ENCODE measurements at regions not wholly inside any gene's neighbourhood (a gene's known extent, or its start where the extent isn't known, plus 50 kb on each side); places are given as distances from the start of the nearest gene placed in this dataset.
"Not testable (repeated sequence)": the region's sequence is repeated elsewhere in the genome, so short reads cannot be mapped to it uniquely, and the experiment has no call there.

DNA sequence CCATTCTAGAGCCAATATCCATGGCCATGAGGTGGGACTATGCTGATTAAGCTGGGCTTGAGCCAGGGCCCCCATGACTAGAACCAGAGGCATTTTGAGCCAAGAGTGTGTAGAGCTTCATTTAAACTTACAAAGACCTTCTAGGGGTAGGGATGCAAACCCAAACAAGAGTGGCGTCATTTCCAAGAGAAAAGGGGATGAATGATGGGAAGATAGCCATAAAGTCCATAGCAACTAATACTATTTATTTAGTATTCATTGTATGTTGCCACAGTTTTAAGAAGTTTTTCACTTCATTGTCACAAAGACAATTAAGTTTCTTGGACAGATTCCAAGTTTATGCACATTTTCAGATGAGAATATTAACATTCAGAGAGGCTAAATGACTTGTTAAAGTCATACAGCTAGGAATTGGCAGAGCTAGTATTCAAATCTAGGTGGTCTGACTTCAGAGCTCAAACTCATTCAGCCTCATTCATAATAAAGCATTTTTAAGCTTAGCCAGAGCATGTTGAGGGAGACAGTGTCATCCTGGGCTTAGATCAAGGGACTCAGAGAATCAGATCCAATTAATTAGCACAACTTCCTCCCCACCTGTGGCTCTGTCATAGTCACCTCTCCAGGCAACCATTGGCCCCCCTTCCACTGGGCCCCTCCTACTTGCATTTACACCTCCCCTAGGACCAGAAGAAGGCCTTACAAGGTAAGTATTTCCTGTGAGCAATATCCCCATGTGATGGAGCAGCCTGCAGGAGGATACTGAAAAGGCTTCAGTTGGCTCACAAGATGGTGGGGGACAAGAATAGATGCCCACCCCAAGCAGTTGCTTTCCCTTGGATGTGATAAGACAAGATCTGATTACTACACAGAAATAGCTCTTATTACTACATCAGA, 95.0 kb upstream of the PCSK1 start:
- ATAC-seq (no peak), DNase-seq (ENCODE audit: low spot score) (no peak)
- intact Hi-C loops (cut with DNase I), result no loop called here

DNA sequence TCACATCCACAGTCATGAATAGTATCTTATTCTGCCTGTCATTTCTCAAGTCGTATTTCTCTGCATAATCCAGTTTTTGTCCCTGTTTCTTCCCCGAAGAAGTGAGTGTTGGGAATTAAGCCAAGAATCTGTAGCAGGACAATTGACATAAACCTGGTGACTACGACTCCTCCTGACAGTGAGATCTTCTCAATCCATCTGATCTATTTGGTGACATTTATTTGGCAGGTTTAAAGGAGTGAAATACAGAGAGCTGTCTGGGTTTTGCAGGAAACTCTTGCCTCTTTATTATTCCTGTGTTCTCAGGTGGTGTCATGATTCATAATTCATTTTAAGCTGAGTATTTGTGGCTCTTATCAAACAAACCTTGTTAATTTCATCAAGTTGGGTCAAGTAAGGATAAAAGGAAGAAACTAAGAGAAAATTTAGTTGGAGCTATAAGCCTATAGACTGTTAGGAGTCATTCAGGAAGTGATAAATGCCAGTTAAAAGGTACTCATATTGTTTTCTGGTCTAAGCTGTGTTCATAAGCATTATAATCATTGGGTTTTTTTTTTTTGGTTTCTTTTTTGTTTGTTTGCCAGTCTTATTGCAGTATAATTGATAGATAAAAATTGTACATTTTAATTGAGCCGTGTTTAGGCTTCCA, 95.9 kb upstream of the PCSK1 start:
- no peak for ATAC-seq
- intact Hi-C loops (cut with DNase I), result no loop called here
- no peak for DNase-seq (ENCODE audit: low spot score)

DNA sequence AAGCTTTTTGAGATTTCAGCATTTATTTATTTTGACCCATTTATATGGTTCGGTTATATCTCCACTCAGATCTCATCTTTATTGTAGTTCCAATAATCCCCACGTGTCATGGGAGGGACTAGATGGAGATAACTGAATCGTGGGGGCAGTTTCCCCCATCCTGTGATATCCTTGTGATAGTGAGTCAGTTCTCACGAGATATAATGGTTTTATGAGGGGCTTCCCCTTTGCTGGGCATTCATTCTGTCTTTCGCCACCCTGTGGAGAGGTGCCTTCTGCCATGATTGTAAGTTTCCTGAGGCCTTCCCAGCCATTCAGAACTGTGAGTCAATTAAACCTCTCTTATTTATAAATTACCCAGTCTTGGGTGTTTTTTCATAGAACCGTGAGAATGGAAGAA, 96.5 kb upstream of the PCSK1 start:
- DNase-seq (ENCODE audit: low spot score) (no peak), ATAC-seq (no peak)
- intact Hi-C loops (cut with DNase I), result no loop called here

DNA sequence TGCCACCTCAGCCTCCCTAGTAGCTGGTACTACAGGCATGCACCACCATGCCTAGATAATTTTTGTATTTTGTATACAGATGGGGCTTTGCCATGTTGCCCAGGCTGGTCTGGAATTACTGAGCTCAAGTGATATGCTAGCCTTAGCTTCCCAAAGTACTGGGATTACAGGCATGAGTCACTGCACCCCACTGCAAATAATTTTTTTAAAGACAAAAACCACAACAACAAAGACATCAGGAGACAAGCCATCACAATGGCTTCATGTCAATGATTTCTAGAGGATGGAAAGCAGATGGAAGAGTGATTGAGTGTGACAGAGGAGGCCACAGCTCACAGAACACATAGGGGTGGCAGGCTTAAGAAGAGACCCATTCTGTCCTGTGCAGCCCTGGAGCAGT, 97.9 kb upstream of the PCSK1 start:
- ATAC-seq (no peak), DNase-seq (ENCODE audit: low spot score) (no peak)
- intact Hi-C loops (cut with DNase I), result no loop called here

DNA sequence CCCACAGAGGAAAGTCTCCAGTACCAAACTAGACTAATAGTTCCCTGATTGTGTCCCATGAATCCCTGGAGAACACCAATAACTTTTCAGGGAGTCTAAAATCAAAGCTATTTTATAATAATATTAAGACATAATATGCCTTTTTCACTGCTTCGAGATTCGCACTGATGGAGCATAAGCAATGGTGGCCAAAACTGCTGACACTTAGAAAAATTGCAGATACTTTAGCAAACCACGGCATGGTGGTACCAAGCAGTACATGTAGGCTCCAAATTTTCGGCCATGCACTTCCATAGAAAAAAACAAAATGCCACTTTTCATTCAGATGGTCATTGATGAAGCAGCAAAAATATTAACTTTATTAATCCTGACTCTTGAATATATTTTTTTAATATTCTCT, 100.3 kb upstream of the PCSK1 start:
- no peak for DNase-seq (ENCODE audit: low spot score)
- no peak for ATAC-seq
- intact Hi-C loops (cut with DNase I), result no loop called here

DNA sequence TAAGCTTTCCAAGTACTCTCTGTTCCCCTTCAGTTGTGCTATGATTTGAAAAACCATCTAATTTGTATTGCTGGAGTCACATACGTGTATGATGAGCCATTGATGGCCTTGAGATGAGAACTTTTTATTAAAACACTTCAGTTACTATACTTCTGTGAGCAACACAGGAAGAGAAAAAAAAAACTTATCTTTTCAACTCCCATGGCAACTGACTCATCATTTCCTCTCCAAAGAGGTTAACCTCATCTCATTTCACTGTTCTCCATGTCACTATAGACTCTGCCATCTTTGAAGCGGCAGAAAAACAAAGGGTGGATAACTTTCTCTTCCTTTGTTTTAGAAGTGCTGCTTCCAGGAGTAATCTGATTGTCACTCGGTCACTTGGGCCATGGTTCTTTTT, 104.3 kb upstream of the PCSK1 start:
- ATAC-seq, result no peak
- no peak for DNase-seq (ENCODE audit: low spot score)
- intact Hi-C loops (cut with DNase I), result no loop called here

DNA sequence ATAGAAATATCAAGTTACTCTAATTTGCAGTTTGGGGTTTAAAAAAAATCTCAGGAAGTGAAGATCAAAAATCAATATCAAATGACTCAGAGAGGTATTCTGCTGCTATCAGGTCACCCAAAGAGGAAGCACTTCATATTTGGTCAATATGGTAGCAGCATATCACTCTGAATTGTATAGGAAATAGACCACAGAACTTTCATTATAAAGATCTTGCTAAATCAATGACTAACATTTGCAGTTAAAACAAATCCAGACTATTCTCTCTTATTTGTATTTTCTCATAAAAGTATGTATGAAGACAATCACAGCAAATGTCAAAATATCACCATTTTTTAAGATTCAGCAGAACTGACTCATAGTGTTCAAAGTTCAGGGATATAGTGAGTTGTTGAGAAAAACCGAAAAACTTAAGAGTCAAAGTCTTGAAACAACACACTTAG, 105.8 kb upstream of the PCSK1 start:
- ATAC-seq (no peak), DNase-seq (ENCODE audit: low spot score) (no peak)
- intact Hi-C loops (cut with DNase I), result no loop called here

DNA sequence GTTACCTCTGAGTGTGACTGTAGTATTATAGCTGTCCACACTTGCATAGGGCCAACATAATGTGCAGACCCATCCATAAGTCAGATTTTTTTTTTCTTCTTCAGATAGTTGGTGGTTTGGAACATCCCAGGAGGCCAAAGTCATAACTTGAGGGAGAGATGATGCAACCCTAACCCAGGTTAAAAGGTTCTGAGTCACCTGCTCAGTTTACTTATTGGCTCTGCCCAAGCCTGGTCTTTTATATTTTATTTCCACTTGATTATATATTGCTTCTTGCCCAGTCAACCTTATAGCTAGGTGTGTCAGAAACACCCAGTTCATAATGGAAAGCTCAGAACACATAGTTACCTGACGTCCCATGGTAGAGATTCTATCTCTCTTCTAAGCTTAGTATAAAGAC, 113.1 kb upstream of the PCSK1 start:
- intact Hi-C loops (cut with DNase I), result no loop called here
- ATAC-seq (no peak), DNase-seq (ENCODE audit: low spot score) (no peak)

DNA sequence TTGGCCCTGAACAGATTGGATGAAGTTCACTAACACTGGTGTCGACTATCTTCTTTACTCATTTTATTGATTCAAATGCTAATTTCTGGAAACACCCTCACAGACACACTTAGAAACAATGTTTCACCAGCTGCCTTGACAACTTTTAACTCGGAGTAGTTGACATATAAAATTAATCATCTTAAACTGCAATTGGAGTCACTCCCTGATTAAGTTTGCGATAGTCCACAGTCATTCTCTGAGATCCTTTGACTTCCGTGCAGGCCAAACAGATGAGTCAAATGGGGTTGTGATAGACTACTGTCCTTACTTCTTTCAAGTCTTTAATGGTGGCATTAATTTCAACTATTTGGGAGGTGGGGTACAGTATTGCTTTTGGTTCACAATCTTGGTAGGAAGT, 114.4 kb upstream of the PCSK1 start:
- no peak for ATAC-seq
- intact Hi-C loops (cut with DNase I), result no loop called here
- DNase-seq (ENCODE audit: low spot score), result no peak

DNA sequence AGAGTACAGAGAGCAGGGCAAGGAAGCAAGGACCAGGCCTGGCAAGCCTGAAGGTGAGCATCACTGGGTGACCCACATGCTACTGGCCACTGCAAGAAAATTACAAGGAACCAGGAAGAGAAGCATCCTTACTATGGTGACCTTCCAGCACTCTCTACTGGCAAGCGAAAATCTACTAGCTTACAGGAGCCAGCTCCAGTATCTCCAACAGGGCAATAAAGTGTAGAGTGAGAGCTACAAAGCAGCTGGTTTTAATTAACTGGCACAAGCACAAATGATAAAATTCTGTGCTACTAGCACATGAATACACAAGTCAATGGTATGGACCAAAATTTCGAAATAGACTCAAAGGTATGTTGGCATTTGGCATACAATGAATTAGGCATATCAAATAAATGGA, 113.3 kb upstream of the CAST start:
- DNase-seq (ENCODE audit: low spot score) (no peak), ATAC-seq (no peak)
- intact Hi-C loops (cut with DNase I), result no loop called here

DNA sequence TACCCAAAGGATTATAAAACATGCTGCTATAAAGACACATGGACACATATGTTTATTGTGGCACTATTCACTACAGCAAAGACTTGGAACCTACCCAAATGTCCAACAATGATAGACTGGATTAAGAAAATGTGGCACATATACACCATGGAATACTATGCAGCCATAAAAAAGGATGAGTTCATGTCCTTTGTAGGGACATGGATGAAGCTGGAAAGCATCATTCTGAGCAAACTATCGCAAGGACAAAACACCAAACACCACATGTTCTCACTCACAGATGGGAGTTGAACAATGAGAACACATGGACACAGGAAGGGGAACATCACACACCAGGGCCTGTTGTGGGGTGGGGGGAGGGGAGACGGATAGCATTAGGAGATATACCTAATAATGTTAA, 101.3 kb upstream of the CAST start:
- ATAC-seq; DNase-seq (ENCODE audit: low spot score); intact Hi-C loops (cut with DNase I): not testable (repeated sequence)

DNA sequence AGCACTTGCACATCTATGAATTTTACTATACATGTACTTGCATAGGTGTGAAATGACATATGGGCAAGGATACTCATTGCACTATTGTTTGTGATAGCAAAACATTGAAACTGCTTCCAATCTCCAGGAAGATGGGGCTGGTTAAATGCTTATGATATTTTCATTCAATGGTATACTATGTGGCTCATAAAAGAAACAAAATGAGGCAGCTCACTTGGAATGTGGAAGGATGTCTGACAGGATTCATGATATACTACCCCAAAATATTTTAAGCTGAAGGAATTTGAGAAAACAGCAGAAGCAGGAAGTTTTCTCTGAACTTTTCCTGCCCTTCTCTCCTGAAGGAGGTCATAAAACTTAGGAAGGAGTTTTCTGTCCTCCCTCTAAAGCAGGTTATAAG, 99.6 kb upstream of the CAST start:
- intact Hi-C loops (cut with DNase I), result no loop called here
- no peak for ATAC-seq
- no peak for DNase-seq (ENCODE audit: low spot score)

DNA sequence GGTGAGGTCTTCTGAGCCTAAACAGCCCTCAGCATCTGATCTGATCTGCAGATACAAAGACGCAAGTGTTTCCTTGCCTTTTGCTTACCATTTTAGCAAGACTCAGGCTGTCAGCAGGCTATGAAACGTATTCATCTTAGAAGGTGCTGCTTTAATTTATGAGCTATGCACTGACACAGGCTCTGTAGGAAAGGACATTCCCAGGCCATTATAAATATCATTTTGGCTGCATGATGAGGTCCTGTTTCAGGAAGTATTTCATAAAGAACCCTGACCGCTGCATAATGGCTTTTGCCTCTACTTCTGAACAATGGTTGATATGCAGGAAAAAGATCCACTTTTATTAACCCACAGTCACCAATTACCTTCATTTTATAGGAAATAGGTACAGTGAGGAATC, 98.4 kb upstream of the CAST start:
- no peak for ATAC-seq
- no peak for DNase-seq (ENCODE audit: low spot score)

DNA sequence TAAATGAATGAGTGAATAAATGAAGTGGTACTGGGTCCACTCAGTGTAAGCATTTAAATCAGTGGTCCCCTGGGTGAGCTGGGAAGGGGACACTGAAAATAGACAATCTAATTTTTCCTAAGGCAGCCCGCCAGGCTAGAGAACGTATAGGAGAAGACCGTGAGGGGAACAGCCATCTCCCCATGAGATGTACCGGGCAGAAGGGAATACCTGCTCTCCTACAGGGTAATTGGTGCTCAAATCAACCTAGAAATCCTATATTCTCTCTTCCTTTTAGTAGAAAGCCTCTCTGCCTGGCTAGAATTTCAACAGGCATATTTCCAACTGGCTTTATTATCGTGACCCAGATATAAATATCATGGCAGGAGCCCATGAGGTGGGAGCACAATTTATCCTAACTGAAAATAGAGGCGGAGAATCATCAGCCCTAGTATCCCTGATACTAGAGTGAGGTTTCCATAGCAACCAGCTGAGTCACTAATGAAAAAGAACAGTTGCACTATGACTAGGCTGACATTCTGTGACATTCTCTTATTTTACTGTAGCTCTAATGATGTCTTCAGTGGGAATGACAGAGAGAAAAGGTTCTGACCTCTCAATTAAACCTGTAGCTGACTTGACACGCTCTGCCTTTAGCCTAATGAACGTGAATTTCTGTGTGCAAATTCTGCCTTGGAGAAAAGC, 96.5 kb upstream of the CAST start:
- ATAC-seq (no peak), DNase-seq (ENCODE audit: low spot score) (no peak)
- intact Hi-C loops (cut with DNase I), result no loop called here

More for the DNA sequence above, 98.4 kb upstream of the CAST start:
- intact Hi-C loops (cut with DNase I), result no loop called here

DNA sequence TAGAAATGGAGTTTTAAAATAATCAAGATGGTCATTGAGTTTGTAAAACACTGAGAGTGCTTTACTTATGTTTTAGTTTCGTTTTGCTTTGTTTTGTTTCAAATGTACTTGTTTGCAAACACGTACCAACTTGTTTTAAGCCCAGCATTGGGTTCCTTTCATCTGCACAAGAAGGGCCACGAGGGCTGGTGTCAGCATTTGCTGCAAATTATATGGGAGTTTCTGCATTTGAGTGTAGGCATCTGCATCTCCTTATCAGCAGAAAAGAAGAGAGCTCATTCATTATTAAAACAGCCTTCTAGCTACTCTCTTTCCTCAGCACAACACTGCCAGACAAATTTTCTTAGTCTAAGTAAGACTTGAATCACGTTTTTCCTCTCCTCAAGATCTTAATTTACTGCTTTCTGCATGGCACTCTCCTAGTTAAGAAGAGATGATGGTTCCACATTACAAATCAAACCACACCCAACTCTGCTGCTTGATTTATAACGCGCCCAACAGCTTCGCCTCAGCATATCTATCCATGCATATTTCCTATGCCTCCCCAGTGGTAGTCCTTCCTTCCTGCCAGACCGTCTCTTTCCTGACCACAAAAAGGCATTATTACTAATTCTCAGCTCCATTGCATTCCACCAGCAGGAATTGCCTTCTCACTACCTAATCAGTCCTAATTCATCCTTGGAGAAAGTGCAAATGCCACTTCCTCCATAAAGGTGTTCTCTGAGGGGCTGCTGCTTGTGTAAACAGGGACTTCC, 95.2 kb upstream of the CAST start:
- intact Hi-C loops (cut with DNase I), result no loop called here
- DNase-seq (ENCODE audit: low spot score) (no peak), ATAC-seq (no peak)

DNA sequence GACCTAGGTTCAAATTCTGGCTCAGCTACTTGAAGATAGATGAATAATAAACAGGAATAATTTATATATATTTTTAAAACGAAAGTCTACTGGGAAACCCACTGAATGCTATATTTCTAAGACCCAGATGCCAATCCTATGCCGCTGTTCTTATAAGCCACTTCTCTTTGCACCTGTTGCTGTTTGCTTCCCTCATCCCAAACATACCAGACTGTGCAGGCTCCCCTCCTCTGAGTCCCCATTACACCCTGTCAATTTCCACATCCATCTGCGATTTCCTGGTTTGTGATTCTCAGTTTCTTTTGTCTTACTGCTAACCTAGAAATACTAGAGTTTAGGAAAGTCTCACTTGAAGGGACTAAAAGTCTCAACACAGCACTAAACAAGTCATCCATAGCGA, 92.8 kb upstream of the CAST start:
- intact Hi-C loops (cut with DNase I), result no loop called here
- ATAC-seq (no peak), DNase-seq (ENCODE audit: low spot score) (no peak)

DNA sequence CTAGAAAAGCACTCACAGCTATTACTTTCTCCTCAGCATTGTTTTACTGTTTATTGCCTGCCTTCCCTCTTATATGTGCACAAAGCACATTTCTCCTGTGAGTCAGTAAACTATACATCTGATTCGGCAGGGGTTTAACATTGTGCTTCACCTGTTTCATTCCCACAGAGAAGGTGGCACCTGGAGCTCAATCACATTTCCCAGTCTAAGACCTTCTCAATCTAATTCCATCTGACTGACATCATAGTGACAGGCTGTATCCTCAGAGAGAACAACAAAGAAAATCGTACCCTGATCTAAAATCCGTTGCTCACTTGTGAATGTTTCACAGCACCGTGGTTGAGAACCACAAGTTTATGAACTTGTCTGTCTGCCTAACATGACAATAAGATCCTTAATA, 92.4 kb upstream of the CAST start:
- ATAC-seq (no peak), DNase-seq (ENCODE audit: low spot score) (no peak)
- intact Hi-C loops (cut with DNase I), result no loop called here

DNA sequence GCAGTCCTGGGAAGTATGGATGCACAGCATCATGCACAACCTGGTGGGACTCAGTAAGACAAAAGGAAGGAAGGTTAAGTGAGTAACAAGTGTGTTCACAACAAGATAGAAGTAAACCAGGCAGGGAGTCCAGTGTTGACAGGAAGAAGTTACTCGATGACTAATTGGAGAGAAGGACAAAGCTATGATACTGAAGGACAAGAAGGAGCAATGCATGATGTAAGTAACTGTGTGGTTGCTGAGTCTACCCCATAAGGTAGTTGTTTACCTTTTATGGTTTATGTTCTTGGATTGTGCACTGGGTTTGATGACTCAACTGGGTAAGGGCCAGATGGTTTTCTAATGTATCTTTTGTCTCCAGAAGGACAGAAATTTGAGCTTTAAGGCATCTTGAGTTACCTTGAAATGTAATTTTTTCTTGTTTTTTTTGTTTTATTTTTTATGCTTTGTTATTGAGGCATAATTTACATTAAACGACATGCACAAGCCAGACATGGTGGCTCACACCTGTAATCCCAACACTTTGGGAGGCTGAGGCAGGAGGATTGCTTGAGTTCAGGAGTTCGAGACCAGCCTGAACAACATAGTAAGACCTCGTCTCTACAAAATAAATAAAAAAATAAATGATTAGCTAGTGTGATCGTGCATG, 89.2 kb upstream of the CAST start:
- intact Hi-C loops (cut with DNase I), result no loop called here
- ATAC-seq (no peak), DNase-seq (ENCODE audit: low spot score) (no peak)

DNA sequence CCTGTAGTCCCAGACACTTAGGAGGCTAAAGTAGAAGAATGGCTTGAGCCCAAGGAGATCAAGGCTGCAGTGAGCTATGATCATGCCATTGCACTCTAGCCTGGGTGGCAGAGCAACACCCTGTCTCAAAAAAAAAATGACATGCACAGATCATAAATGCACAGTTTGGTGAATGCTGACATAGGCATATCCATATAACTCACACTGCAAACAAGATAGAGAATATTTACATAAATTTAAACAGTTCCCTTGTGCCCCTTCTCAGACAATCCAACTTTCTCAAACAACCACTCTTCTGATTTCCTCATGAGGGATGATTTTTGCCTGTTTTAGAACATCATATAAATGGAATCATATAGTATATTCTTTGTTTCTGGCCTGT, 88.7 kb upstream of the CAST start:
- no peak for DNase-seq (ENCODE audit: low spot score)
- no peak for ATAC-seq
- intact Hi-C loops (cut with DNase I), result no loop called here
